T-cell (primary cell): ENCODE measurements at regions not wholly inside any gene's neighbourhood (a gene's known extent, or its start where the extent isn't known, plus 50 kb on each side); places are given as distances from the start of the nearest gene placed in this dataset.

ENCODE experiments used
- ATAC-seq, 4 experiments: fragments of 200-7000 bp in 3 of 4; fragments of 150-1000 bp in 1 of 4; cut with Tn5 transposase; replicated peaks in 1 of 4; 1 replicate in 3 of 4; 2 replicates in 1 of 4; pipeline ENCODE4 v1.10.0; 2021; ENCODE audit warnings: moderate library complexity in 3 of 4, mild to moderate bottlenecking in 2 of 4, moderate number of reproducible peaks in 1 of 4
- CTCF ChIA-PET, 2 donors: fragments of 300-600 bp; sonication (Branson Sonifier 250); formaldehyde crosslinking; loops; one replicate each; lab custom pipeline; 2022; ENCODE audit warnings: antibody characterized with exemption in 2 of 2; lab: Charles Lee
- POLR2A ChIA-PET, 2 donors: fragments of 300-600 bp; sonication (Branson Sonifier 250); formaldehyde crosslinking; loops; one replicate each; lab custom pipeline; 2022; ENCODE audit warnings: antibody characterized with exemption in 2 of 2; lab: Charles Lee
- DNase-seq, 35 experiments: peaks; one replicate each; pipeline versions ENCODE4 v3.0.0 to v3.0.0-alpha.2; 2013 to 2023
- H3K27ac ChIP-seq: one replicate; pipeline ENCODE4 v1.5.1; 2013; ENCODE audit warnings: low read length
- H3K27me3 ChIP-seq, 2 experiments: replicated peaks in 1 of 2; 1 replicate in 1 of 2; 2 replicates in 1 of 2; pipeline versions ENCODE4 v1.6.1 to v1.7.0; 2013; ENCODE audit warnings: low read length in 1 of 2, mixed read lengths in 1 of 2; ENCODE audit not compliant: control insufficient read depth in 2 of 2, insufficient read depth in 2 of 2; ENCODE audit errors: extremely low read depth in 1 of 2
- H3K36me3 ChIP-seq, 2 donors: 1 replicate in 1 of 2; 2 replicates in 1 of 2; pipeline versions ENCODE4 v1.6.1 to v1.7.0; 2013; ENCODE audit warnings: low read length in 1 of 2; ENCODE audit not compliant: control insufficient read depth in 2 of 2, insufficient read depth in 1 of 2; ENCODE audit errors: extremely low read depth in 1 of 2
- H3K4me1 ChIP-seq, 2 experiments: 1 replicate in 1 of 2; 2 replicates in 1 of 2; pipeline versions ENCODE4 v1.6.1 to v1.7.0; 2013; ENCODE audit warnings: low read length in 2 of 2, mixed read lengths in 1 of 2; ENCODE audit not compliant: insufficient read depth in 2 of 2, control insufficient read depth in 1 of 2; ENCODE audit errors: extremely low read depth in 1 of 2
- H3K4me3 ChIP-seq, 2 donors: 1 replicate in 1 of 2; 2 replicates in 1 of 2; pipeline versions ENCODE4 v1.5.1 to v1.7.0; 2013; ENCODE audit warnings: mild to moderate bottlenecking in 2 of 2, low read length in 1 of 2, moderate library complexity in 1 of 2; ENCODE audit not compliant: control insufficient read depth in 1 of 2; ENCODE audit errors: extremely low read depth in 1 of 2
- H3K9me3 ChIP-seq: 2 replicates; pipeline ENCODE4 v1.7.0; 2013
- H3K27ac Mint-ChIP-seq, 2 donors: one replicate each; pipeline ENCODE4 v1.8.0; 2020 to 2021; ENCODE audit warnings: mild to moderate bottlenecking in 2 of 2, mixed read lengths in 2 of 2
- H3K27me3 Mint-ChIP-seq, 2 donors: one replicate each; pipeline ENCODE4 v1.8.0; 2021 to 2022; ENCODE audit warnings: mixed read lengths in 2 of 2
- H3K36me3 Mint-ChIP-seq: one replicate; pipeline ENCODE4 v1.8.0; 2021; ENCODE audit warnings: mixed read lengths
- H3K4me1 Mint-ChIP-seq, 3 donors: one replicate each; pipeline ENCODE4 v1.8.0; 2020 to 2022; ENCODE audit warnings: mixed read lengths in 3 of 3, mild to moderate bottlenecking in 1 of 3
- H3K4me3 Mint-ChIP-seq, 3 donors: one replicate each; pipeline ENCODE4 v1.8.0; 2020 to 2022; ENCODE audit warnings: mild to moderate bottlenecking in 3 of 3, mixed read lengths in 3 of 3, moderate library complexity in 3 of 3
- H3K9me3 Mint-ChIP-seq, 3 donors: one replicate each; pipeline ENCODE4 v1.8.0; 2020 to 2022; ENCODE audit warnings: mixed read lengths in 3 of 3
- WGBS: methylation state at CpG from one replicate; pipeline ENCODE4 v1.1.5; 2013; ENCODE audit warnings: missing lambda C conversion rate; ENCODE audit not compliant: insufficient coverage; 5-methylcytosine and 5-hydroxymethylcytosine counted together

GRCh38 chr3:16658004-16658924 is 53.0 kb upstream of the DAZL start:
- H3K36me3 ChIP-seq = no peaks in the 10 kb centered on the region
- H3K4me1 Mint-ChIP-seq = no peaks in the 10 kb centered on the region
- H3K9me3 ChIP-seq = no peaks in the 10 kb centered on the region
- no peak for DNase-seq
- H3K27ac ChIP-seq = no peak overlapping the region
- 33% methylated on average over 1 of the region's 8 CpGs for WGBS
- H3K4me3 Mint-ChIP-seq = no peak overlapping the region
- peaks cover 4 to 16% (median 9%) of the 10 kb centered on the region in 3 donors for H3K9me3 Mint-ChIP-seq
- no peaks in the 10 kb centered on the region for H3K27me3 ChIP-seq
- ATAC-seq = no peak
- H3K4me1 ChIP-seq = no peaks in the 10 kb centered on the region
- no peaks in the 10 kb centered on the region for H3K36me3 Mint-ChIP-seq
- ChIA-PET CTCF (interaction anchor here in 1 of 2 donors (0.6 kb wide), 1 partner anchor 288 kb away, joined by 3 read pairs; no protein-coding TSS in a partner anchor), POLR2A (interaction anchor here in 1 of 2 donors (0.7 kb wide), 1 partner anchor 982 kb away, joined by 3 read pairs; no protein-coding TSS in a partner anchor)
- peaks cover 6 to 7% of the 10 kb centered on the region in 2 donors for H3K27me3 Mint-ChIP-seq
- no peak overlapping the region for H3K27ac Mint-ChIP-seq
- H3K4me3 ChIP-seq = no peak overlapping the region

DNA sequence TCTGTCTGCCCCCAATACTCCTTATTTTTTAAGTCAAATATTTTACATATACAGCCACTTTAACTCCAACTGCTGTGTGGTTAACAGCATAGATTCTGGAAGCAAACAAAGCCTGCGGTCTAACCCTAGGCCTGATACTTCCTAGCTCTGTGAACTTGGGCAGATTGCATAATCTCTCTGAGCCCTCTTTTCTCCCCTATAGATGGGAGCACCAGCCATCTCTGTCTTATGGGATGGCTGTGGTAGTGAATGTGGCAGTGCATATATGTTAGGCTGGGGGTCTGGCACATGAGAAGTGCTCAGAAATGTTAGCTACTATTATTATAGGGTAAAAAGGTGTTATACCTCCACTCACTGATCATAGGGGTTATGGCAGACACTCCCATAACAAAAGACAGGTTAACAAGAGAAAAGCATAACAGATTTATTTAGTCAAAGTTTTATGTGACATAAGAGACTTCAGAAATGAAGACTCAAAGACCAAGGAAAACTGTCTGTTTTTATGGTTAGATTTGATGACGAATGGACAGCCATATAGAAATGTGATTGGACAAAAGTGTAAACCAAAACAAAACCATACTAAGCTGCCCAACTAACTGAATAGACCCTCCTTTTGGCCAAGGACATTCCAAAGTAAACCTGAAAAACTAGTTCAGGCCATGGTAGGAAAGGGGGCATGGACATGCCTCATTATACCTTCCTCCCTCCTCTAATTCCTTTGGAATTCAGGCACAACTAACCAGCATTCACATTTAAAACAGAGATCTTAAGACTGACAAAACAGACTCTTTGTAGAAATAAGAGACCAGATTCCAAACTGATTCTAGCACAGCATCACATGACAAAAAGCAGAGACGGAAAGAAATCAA is 53.9 kb upstream of the DAZL start:
- POLR2A ChIA-PET = interaction anchor here in 1 of 2 donors (0.6 to 0.7 kb wide), 2 partner anchors 164 to 983 kb away, joined by 3 read pairs; no protein-coding TSS in a partner anchor
- Histone ChIP-seq H3K4me3 (no peak overlapping the region), H3K36me3 (no peaks in the 10 kb centered on the region), H3K27me3 (no peaks in the 10 kb centered on the region), H3K27ac (no peak overlapping the region), H3K4me1 (no peaks in the 10 kb centered on the region), H3K9me3 (no peaks in the 10 kb centered on the region)
- Mint-ChIP-seq H3K4me3 (no peak overlapping the region), H3K27ac (no peak overlapping the region), H3K27me3 (peaks cover 6 to 7% of the 10 kb centered on the region in 2 donors), H3K4me1 (no peaks in the 10 kb centered on the region), H3K9me3 (peaks cover 4 to 16% (median 9%) of the 10 kb centered on the region in 3 donors), H3K36me3 (no peaks in the 10 kb centered on the region)
- no CpG with 5 or more reads among the region's 3 CpGs for WGBS
- CTCF ChIA-PET = no interaction called here
- DNase-seq = no peak
- ATAC-seq = no peak

DNA sequence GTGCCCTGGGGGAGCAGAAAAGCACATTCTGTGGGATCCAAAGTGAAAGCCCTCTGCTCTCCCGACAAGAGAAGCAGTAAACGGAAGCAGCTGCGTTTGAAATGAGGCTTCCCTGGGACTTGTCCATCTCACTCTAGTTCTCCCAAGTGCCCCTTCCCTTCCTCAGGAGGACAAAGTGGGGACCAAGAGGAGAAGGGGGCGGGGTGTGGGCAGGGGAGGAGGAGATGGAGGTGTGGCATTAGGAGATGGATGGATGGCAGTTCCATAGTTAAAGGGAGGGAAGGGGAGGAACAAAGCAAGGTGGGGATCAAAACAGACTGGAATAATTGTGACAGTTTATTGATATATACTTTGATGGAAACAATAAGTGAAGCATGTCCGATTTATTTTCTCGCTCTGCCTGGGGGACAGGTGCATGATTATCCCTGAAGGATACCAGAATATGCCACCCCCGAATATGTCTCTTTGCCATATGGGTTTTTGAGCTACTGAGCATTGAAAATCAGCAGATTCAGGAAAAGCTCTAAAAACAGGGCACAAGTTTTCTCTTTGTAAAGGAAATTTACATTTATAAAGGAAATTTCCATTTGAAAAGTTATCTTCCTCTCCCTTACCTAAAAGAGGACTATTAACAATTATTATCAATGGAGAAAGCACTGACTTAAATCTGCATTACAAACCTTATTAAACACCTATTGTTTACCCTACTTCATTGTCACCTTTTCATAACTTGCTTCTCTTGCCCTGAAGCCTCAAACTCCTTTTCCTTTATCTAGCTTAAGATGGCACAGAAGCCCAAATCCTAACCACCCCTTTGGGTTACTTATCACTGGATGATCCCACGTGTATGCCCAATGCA is 58.9 kb upstream of the DAZL start:
- peaks cover 4 to 16% (median 9%) of the 10 kb centered on the region in 3 donors for H3K9me3 Mint-ChIP-seq
- 83% methylated on average over 3 of the region's 8 CpGs for WGBS
- POLR2A ChIA-PET = interaction anchor here in 1 of 2 donors (0.6 kb wide), 1 partner anchor 1495 kb away, joined by 3 read pairs; no protein-coding TSS in a partner anchor
- H3K27ac ChIP-seq = no peak overlapping the region
- H3K4me1 Mint-ChIP-seq = no peaks in the 10 kb centered on the region
- no peak overlapping the region for H3K4me3 Mint-ChIP-seq
- no peaks in the 10 kb centered on the region for H3K9me3 ChIP-seq
- no peak overlapping the region for H3K4me3 ChIP-seq
- no peak overlapping the region for H3K27ac Mint-ChIP-seq
- H3K4me1 ChIP-seq = no peaks in the 10 kb centered on the region
- H3K36me3 Mint-ChIP-seq = no peaks in the 10 kb centered on the region
- H3K36me3 ChIP-seq = no peaks in the 10 kb centered on the region
- CTCF ChIA-PET = no interaction called here
- DNase-seq (no peak), ATAC-seq (no peak)
- no peaks in the 10 kb centered on the region for H3K27me3 ChIP-seq
- peaks cover 6 to 10% of the 10 kb centered on the region in 2 donors for H3K27me3 Mint-ChIP-seq

GRCh38 chr3:16665282-16665741 is 60.1 kb upstream of the DAZL start:
- DNase-seq = no peak
- no peaks in the 10 kb centered on the region for H3K36me3 ChIP-seq
- H3K4me1 Mint-ChIP-seq = no peaks in the 10 kb centered on the region
- H3K4me1 ChIP-seq = no peaks in the 10 kb centered on the region
- no peak overlapping the region for H3K27ac Mint-ChIP-seq
- H3K9me3 ChIP-seq = no peaks in the 10 kb centered on the region
- POLR2A ChIA-PET = no interaction called here
- CTCF ChIA-PET = interaction anchor here in 1 of 2 donors (0.7 kb wide), 1 partner anchor 17 kb away, joined by 4 read pairs; no protein-coding TSS in a partner anchor
- no peak overlapping the region for H3K4me3 ChIP-seq
- H3K27me3 ChIP-seq = no peaks in the 10 kb centered on the region
- H3K9me3 Mint-ChIP-seq = peaks cover 4 to 16% (median 9%) of the 10 kb centered on the region in 3 donors
- no peak for ATAC-seq
- H3K27me3 Mint-ChIP-seq = peaks cover 6 to 7% of the 10 kb centered on the region in 2 donors
- no peak overlapping the region for H3K4me3 Mint-ChIP-seq
- H3K27ac ChIP-seq = no peak overlapping the region
- H3K36me3 Mint-ChIP-seq = no peaks in the 10 kb centered on the region
- no CpG with 5 or more reads among the region's 6 CpGs for WGBS

DNA sequence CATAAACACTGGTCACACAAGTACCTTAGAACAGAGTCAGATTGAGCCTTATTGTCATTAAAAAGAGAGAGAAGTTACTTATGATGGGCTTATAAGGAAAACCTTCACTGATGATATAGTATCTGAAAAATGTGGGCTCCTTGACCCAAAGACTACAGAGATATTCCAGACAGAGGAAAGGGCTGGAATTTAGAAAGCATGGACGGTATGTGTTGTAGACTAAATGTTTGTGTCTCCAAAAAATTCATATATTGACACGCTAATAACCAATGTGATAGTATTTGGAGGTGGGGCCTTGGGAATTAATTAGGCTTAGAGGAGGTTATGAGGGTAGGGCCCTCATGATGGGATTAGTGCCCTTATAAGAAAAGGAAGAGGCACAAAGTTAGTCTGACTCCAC is 61.0 kb upstream of the DAZL start:
- Mint-ChIP-seq H3K4me3 (no peak overlapping the region), H3K27ac (no peak overlapping the region), H3K27me3 (peaks cover 1 to 7% of the 10 kb centered on the region in 2 donors), H3K36me3 (no peaks in the 10 kb centered on the region), H3K4me1 (no peaks in the 10 kb centered on the region), H3K9me3 (peaks cover 4 to 10% (median 9%) of the 10 kb centered on the region in 3 donors)
- CTCF ChIA-PET = interaction anchor here (0.6 to 0.7 kb wide), 2 partner anchors 16 to 692 kb away, joined by 4 to 5 read pairs; no protein-coding TSS in a partner anchor
- DNase-seq (no peak), ATAC-seq (no peak)
- Histone ChIP-seq H3K36me3 (no peaks in the 10 kb centered on the region), H3K27ac (no peak overlapping the region), H3K4me3 (no peak overlapping the region), H3K4me1 (no peaks in the 10 kb centered on the region), H3K27me3 (no peaks in the 10 kb centered on the region), H3K9me3 (no peaks in the 10 kb centered on the region)
- POLR2A ChIA-PET = no interaction called here
- WGBS = no CpG with 5 or more reads among the region's 2 CpGs
